Activated CD8-positive, alpha-beta T cell treated with anti-CD3 and anti-CD28 coated beads for 36 hours (primary cell): ENCODE measurements at regions not wholly inside any gene's neighbourhood (a gene's known extent, or its start where the extent isn't known, plus 50 kb on each side); places are given as distances from the start of the nearest gene placed in this dataset.

ENCODE experiments used
- ATAC-seq: fragments of 200-7000 bp; cut with Tn5 transposase; one replicate; pipeline ENCODE4 v1.10.0; 2021; ENCODE audit warnings: mild to moderate bottlenecking, moderate library complexity
- CTCF ChIA-PET: fragments of 350-600 bp; sonication (Branson Sonifier 250); formaldehyde crosslinking; loops from one replicate; lab custom pipeline; 2021; ENCODE audit warnings: antibody characterized with exemption; lab: Charles Lee
- POLR2A ChIA-PET: fragments of 350-600 bp; sonication (Branson Sonifier 250); formaldehyde crosslinking; loops from one replicate; lab custom pipeline; 2021; ENCODE audit warnings: antibody characterized with exemption; lab: Charles Lee
- DNase-seq: peaks from one replicate; pipeline ENCODE4 v3.0.0-alpha.2; 2020
- H3K27ac Mint-ChIP-seq: one replicate; pipeline ENCODE4 v1.8.0; 2021; ENCODE audit warnings: mild to moderate bottlenecking, mixed read lengths
- H3K27me3 Mint-ChIP-seq: one replicate; pipeline ENCODE4 v1.8.0; 2021; ENCODE audit warnings: mixed read lengths
- H3K36me3 Mint-ChIP-seq: one replicate; pipeline ENCODE4 v1.8.0; 2021; ENCODE audit warnings: low read depth, mixed read lengths
- H3K4me1 Mint-ChIP-seq: one replicate; pipeline ENCODE4 v1.8.0; 2021; ENCODE audit warnings: low read depth, mixed read lengths
- H3K4me3 Mint-ChIP-seq: one replicate; pipeline ENCODE4 v1.8.0; 2021; ENCODE audit warnings: mild to moderate bottlenecking, moderate library complexity, mixed read lengths
- H3K9me3 Mint-ChIP-seq: one replicate; pipeline ENCODE4 v1.8.0; 2021; ENCODE audit warnings: mixed read lengths
- intact Hi-C: fragments of 100-400 bp; cut with micrococcal nuclease; formaldehyde crosslinking; loops from one replicate; pipeline ENCODE4 v1.10.0; 2022
- TF ChIP-seq, protein P1 (sequence below): fragments of 200-600 bp; IDR thresholded peaks from one replicate; pipeline ENCODE4 v1.8.0; 2022; ENCODE audit warnings: antibody characterized with exemption, mild to moderate bottlenecking

DNA sequence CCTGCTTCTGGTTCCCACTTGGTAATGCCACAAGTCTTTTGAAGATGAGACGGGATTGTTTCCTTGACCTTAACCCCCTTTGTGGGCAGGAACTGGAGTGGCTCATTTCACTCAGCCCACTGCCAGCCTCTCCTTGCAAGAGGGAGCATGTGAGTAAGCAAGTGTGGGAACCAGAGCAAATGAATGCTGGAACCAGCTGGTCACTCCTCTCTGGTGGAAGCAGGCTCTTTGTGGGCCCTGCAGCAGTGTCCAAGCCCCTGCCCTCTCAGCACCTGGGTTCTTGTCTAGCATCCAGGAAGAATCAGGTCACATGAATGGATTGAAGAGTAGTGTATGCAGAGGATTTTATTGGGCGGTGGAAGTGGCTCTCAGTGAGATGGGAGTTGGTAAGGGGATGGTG is 944.5 kb downstream of the QKI start:
- Mint-ChIP-seq H3K27me3 (no peaks in the 10 kb centered on the region), H3K4me3 (no peak overlapping the region), H3K4me1 (no peaks in the 10 kb centered on the region), H3K36me3 (no peaks in the 10 kb centered on the region), H3K9me3 (peaks cover 18% of the 10 kb centered on the region), H3K27ac (no peak overlapping the region)
- DNase-seq = no peak
- ChIA-PET CTCF (no interaction called here), POLR2A (no interaction called here)
- TF ChIP-seq, protein P1, sequence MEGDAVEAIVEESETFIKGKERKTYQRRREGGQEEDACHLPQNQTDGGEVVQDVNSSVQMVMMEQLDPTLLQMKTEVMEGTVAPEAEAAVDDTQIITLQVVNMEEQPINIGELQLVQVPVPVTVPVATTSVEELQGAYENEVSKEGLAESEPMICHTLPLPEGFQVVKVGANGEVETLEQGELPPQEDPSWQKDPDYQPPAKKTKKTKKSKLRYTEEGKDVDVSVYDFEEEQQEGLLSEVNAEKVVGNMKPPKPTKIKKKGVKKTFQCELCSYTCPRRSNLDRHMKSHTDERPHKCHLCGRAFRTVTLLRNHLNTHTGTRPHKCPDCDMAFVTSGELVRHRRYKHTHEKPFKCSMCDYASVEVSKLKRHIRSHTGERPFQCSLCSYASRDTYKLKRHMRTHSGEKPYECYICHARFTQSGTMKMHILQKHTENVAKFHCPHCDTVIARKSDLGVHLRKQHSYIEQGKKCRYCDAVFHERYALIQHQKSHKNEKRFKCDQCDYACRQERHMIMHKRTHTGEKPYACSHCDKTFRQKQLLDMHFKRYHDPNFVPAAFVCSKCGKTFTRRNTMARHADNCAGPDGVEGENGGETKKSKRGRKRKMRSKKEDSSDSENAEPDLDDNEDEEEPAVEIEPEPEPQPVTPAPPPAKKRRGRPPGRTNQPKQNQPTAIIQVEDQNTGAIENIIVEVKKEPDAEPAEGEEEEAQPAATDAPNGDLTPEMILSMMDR = no peak
- no peak for ATAC-seq
- intact Hi-C loops = no loop called here

DNA sequence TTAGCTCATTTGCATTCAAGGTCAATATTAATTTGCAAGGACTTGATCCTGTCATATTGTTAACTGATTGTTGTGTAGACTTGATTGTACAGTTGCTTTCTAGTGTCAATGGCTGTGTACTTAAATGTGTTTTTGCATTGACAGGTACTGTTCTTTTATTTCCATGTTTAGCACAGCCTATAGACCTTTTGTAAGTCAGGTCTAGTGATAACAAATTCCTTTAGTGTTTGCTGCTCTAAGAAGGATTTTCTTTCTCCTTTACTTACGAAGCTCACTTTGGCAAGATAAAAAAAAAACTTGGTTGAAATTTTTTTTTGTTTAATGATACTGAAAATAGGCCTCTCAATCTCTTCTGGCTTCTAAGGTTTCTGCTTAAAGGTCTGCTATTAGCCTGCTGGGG is 942.3 kb downstream of the QKI start:
- Mint-ChIP-seq H3K27ac (no peak overlapping the region), H3K27me3 (no peaks in the 10 kb centered on the region), H3K36me3 (no peaks in the 10 kb centered on the region), H3K4me3 (no peak overlapping the region), H3K4me1 (no peaks in the 10 kb centered on the region), H3K9me3 (peaks cover 19% of the 10 kb centered on the region)
- DNase-seq (no peak), ATAC-seq (no peak)
- intact Hi-C loops = no loop called here
- TF ChIP-seq, protein P1 = no peak
- CTCF ChIA-PET = no interaction called here
- POLR2A ChIA-PET = no interaction called here

DNA sequence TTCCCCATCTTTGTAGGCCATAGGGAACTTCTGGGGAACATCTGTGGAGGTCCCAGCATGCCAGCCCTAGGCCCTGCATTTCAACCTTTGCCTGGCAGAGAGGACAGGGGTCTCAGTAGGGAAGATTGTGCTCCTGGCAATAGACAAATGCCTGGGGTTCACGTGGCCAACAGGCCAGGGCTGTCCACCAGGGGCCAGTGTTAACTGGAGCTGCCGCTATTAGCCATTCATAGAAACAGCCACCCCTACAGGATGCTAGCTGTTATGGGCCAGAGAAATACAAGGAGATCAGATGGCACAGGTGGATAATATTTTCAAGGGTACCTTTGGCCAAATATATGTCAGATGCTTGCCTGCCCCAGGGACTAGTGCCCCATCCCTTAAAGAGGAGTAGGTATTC is 932.9 kb downstream of the QKI start:
- Mint-ChIP-seq H3K9me3 (peaks cover 1% of the 10 kb centered on the region), H3K27me3 (no peaks in the 10 kb centered on the region), H3K36me3 (no peaks in the 10 kb centered on the region), H3K27ac (no peak overlapping the region), H3K4me3 (no peak overlapping the region), H3K4me1 (no peaks in the 10 kb centered on the region)
- no peak for DNase-seq
- ATAC-seq = no peak
- intact Hi-C loops = no loop called here
- ChIA-PET CTCF (no interaction called here), POLR2A (no interaction called here)
- TF ChIP-seq, protein P1 = no peak

DNA sequence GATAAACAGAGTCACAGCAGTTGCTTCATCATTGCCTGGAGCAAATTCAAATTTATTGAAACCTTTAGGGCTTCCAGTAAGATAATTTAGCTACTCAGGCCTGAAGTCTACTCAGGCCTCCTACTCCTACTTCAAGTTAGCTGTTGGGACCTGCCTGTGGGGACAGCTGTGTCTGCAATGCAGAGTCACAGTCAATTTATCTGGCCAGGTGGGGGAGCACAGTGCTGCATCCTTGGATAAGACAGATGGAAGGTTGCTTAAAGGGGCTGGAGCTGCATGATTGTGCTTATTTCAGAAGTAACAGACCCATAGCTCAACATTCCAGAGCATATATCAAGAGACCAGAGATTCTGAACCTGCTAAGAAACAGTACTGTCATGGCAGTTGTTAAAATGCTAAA is 932.1 kb downstream of the QKI start:
- no peak overlapping the region for H3K27ac Mint-ChIP-seq
- no peaks in the 10 kb centered on the region for H3K4me1 Mint-ChIP-seq
- TF ChIP-seq, protein P1 = no peak
- intact Hi-C loops = no loop called here
- no peaks in the 10 kb centered on the region for H3K36me3 Mint-ChIP-seq
- H3K9me3 Mint-ChIP-seq = peaks cover 2% of the 10 kb centered on the region
- ChIA-PET POLR2A (no interaction called here), CTCF (no interaction called here)
- H3K4me3 Mint-ChIP-seq = no peak overlapping the region
- ATAC-seq (no peak), DNase-seq (no peak)
- no peaks in the 10 kb centered on the region for H3K27me3 Mint-ChIP-seq

DNA sequence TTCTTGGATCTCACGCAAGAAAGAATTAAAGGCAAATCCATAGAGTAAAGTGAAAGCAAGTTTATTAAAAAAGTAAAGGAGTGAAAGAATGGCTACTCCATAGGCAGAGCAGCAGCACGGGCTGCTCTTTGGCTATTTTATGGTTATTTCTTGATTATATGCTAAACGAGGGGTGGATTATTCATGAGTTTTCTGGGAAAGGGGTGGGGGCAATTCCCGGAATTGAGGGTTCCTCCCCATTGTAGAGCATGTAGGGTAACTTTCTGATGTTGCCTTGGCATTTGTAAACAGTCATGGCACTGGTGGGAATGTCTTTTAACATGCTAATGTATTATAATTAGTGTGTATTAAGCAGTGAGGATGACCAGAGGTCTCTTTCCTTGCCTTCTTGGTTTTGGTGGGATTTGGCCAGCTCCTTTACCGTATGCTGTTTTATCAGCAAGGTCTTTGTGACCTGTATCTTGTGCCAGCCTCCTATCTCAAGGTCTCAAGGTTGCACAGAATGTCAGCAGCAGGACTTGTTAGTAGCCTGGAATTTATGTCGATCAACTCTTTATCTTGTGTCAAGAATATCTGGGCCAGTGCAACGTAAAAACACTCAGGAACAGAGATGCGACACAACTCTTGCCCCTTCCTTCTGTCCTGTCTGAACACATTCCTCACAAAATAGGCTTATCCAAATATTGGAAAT is 931.4 kb downstream of the QKI start:
- H3K4me3 Mint-ChIP-seq = no peak overlapping the region
- CTCF ChIA-PET = no interaction called here
- ATAC-seq (no peak), DNase-seq (no peak)
- intact Hi-C loops = no loop called here
- H3K36me3 Mint-ChIP-seq = no peaks in the 10 kb centered on the region
- POLR2A ChIA-PET = no interaction called here
- TF ChIP-seq, protein P1 = no peak
- H3K27ac Mint-ChIP-seq = no peak overlapping the region
- no peaks in the 10 kb centered on the region for H3K4me1 Mint-ChIP-seq
- H3K27me3 Mint-ChIP-seq = no peaks in the 10 kb centered on the region
- peaks cover 2% of the 10 kb centered on the region for H3K9me3 Mint-ChIP-seq
